Astrocyte (in vitro differentiated cells and primary cell): ENCODE measurements at regions not wholly inside any gene's neighbourhood (a gene's known extent, or its start where the extent isn't known, plus 50 kb on each side); places are given as distances from the start of the nearest gene placed in this dataset.

Experiments used
- CTCF ChIP-seq: IDR thresholded peaks from 2 replicates; pipeline ENCODE4 v1.5.1; 2011; ENCODE audit warnings: low read depth, mild to moderate bottlenecking, inconsistent platforms, low read length, moderate library complexity; ENCODE audit not compliant: insufficient read depth
- EZH2 ChIP-seq: IDR thresholded peaks from 2 replicates; pipeline ENCODE4 v1.6.1; 2012; ENCODE audit warnings: mild to moderate bottlenecking, low read length, inconsistent platforms; ENCODE audit not compliant: insufficient read depth

GRCh38 chr14:57089901-57090300 is 178.8 kb downstream of the EXOC5 start:
- no peak for TF ChIP-seq CTCF
- no peak for TF ChIP-seq EZH2
